IMR-90 (cell line): ENCODE measurements at regions not wholly inside any gene's neighbourhood (a gene's known extent, or its start where the extent isn't known, plus 50 kb on each side); places are given as distances from the start of the nearest gene placed in this dataset.

Experiments used
- ATAC-seq: fragments of 200-7000 bp; cut with Tn5 transposase; 2 replicates; pipeline ENCODE4 v1.9.1; 2020; ENCODE audit warnings: low read depth, mild to moderate bottlenecking, moderate library complexity
- BruUV-seq: library from RNA; stranded (reverse); fragments of 400-500 nt; replicated peaks from 2 replicates; lab custom pipeline; 2021; lab: Mats Ljungman, UMichigan
- CTCF ChIA-PET: fragments of 300-600 bp; formaldehyde crosslinking; extraction: SDS; loops from one replicate; lab custom pipeline; 2021; ENCODE audit warnings: antibody characterized with exemption; lab: Yijun Ruan, JAX
- POLR2A ChIA-PET: fragments of 300-600 bp; sonication (Branson Sonifier 250); formaldehyde crosslinking; loops from one replicate; lab custom pipeline; 2022; ENCODE audit warnings: antibody characterized with exemption; ENCODE audit not compliant: unreplicated experiment; lab: Charles Lee
- DNase-seq: peaks from one replicate; pipeline ENCODE4 v3.0.0; 2013
- H2AFZ ChIP-seq: replicated peaks from 2 replicates; pipeline ENCODE3; 2013; ENCODE audit warnings: low read length, mild to moderate bottlenecking; ENCODE audit not compliant: poor library complexity
- H2AK5ac ChIP-seq: 2 replicates; pipeline ENCODE4 v1.6.1; 2013; ENCODE audit warnings: low read depth, low read length, inconsistent platforms
- H2AK9ac ChIP-seq: replicated peaks from 2 replicates; pipeline ENCODE3; 2013; ENCODE audit warnings: mild to moderate bottlenecking, low read depth, low read length, moderate library complexity; ENCODE audit not compliant: poor library complexity
- H2BK120ac ChIP-seq: 2 replicates; pipeline ENCODE4 v1.6.1; 2013; ENCODE audit warnings: low read depth, low read length, inconsistent platforms
- H2BK15ac ChIP-seq: 3 replicates; pipeline ENCODE4 v1.6.1; 2013; ENCODE audit warnings: low read depth, low read length, inconsistent platforms
- H2BK20ac ChIP-seq: 2 replicates; pipeline ENCODE4 v1.6.1; 2013; ENCODE audit warnings: low read depth, mild to moderate bottlenecking, inconsistent platforms, low read length, moderate library complexity
- H2BK5ac ChIP-seq: 2 replicates; pipeline ENCODE4 v1.6.1; 2013; ENCODE audit warnings: mild to moderate bottlenecking, low read depth, low read length, inconsistent platforms; ENCODE audit not compliant: poor library complexity, severe bottlenecking
- H3K14ac ChIP-seq: replicated peaks from 2 replicates; pipeline ENCODE4 v1.6.1; 2013; ENCODE audit warnings: low read depth, low read length, inconsistent platforms
- H3K18ac ChIP-seq: 2 replicates; pipeline ENCODE4 v1.6.1; 2013; ENCODE audit warnings: low read depth, low read length, control low read depth
- H3K23ac ChIP-seq: 2 replicates; pipeline ENCODE4 v1.6.1; 2013; ENCODE audit warnings: low read depth, low read length, inconsistent platforms
- H3K27ac ChIP-seq: 2 replicates; pipeline ENCODE4 v1.5.1; 2013; ENCODE audit warnings: mild to moderate bottlenecking, control low read depth, low read length; ENCODE audit not compliant: insufficient read depth
- H3K27me3 ChIP-seq: 2 replicates; pipeline ENCODE4 v1.6.1; 2013; ENCODE audit warnings: low read length; ENCODE audit not compliant: control insufficient read depth, insufficient read depth
- H3K36me3 ChIP-seq: 2 replicates; pipeline ENCODE4 v1.6.1; 2013; ENCODE audit warnings: low read length, mixed read lengths; ENCODE audit not compliant: control insufficient read depth, insufficient read depth
- H3K4ac ChIP-seq: 2 replicates; pipeline ENCODE4 v1.6.1; 2013; ENCODE audit warnings: low read depth, low read length, inconsistent platforms
- H3K4me1 ChIP-seq: 2 replicates; pipeline ENCODE4 v1.6.1; 2013; ENCODE audit warnings: low read length, mixed read lengths; ENCODE audit not compliant: control insufficient read depth, insufficient read depth
- H3K4me2 ChIP-seq: 2 replicates; pipeline ENCODE4 v1.6.1; 2013; ENCODE audit warnings: low read depth, mild to moderate bottlenecking, control low read depth, low read length, moderate library complexity
- H3K4me3 ChIP-seq: 2 replicates; pipeline ENCODE4 v1.5.1; 2013; ENCODE audit warnings: low read depth, mild to moderate bottlenecking, control low read depth, low read length, moderate library complexity; ENCODE audit not compliant: insufficient read depth
- H3K56ac ChIP-seq: 2 replicates; pipeline ENCODE4 v1.6.1; 2013; ENCODE audit warnings: low read length, inconsistent platforms; ENCODE audit not compliant: insufficient read depth; ENCODE audit errors: extremely low read depth
- H3K79me1 ChIP-seq, 2 experiments: 2 replicates each; pipeline ENCODE4 v1.6.1; 2013; ENCODE audit warnings: low read length in 2 of 2, inconsistent platforms in 1 of 2, low read depth in 1 of 2
- H3K9ac ChIP-seq: 2 replicates; pipeline ENCODE4 v1.6.1; 2013; ENCODE audit warnings: low read depth, low read length, control low read depth
- H3K9me1 ChIP-seq: 2 replicates; pipeline ENCODE4 v1.6.1; 2013; ENCODE audit warnings: low read length, inconsistent platforms; ENCODE audit not compliant: insufficient read depth
- H3K9me3 ChIP-seq: 2 replicates; pipeline ENCODE4 v1.6.1; 2013; ENCODE audit warnings: low read length; ENCODE audit not compliant: control insufficient read depth, insufficient read depth
- H4K20me1 ChIP-seq: 2 replicates; pipeline ENCODE4 v1.6.1; 2013; ENCODE audit warnings: low read length, inconsistent platforms; ENCODE audit not compliant: insufficient read depth
- H4K5ac ChIP-seq: 2 replicates; pipeline ENCODE4 v1.6.1; 2013; ENCODE audit warnings: mild to moderate bottlenecking, low read depth, low read length, control low read depth
- H4K8ac ChIP-seq, 2 experiments: 2 replicates each; pipeline ENCODE4 v1.6.1; 2013; ENCODE audit warnings: low read depth in 2 of 2, low read length in 2 of 2, control low read depth in 1 of 2, inconsistent platforms in 1 of 2
- H4K91ac ChIP-seq: 2 replicates; pipeline ENCODE4 v1.6.1; 2013; ENCODE audit warnings: low read depth, low read length, inconsistent platforms; ENCODE audit not compliant: insufficient read depth
- BHLHE40 ChIP-seq: fragments of 150-350 bp; IDR thresholded peaks from 2 replicates; pipeline ENCODE4 v1.6.1; 2016; ENCODE audit warnings: mild to moderate bottlenecking, low read depth, low read length
- CHD1 ChIP-seq: IDR thresholded peaks from 2 replicates; pipeline ENCODE4 v1.6.1; 2012; ENCODE audit warnings: low read depth, low read length, improper control_type of control experiment
- CTCF ChIP-seq: conservative IDR thresholded peaks from 2 replicates; pipeline ENCODE4 v1.5.1; 2012; ENCODE audit warnings: mild to moderate bottlenecking, low read depth, low read length, improper control_type of control experiment
- ELK1 ChIP-seq: fragments of 150-350 bp; IDR thresholded peaks from 2 replicates; pipeline ENCODE4 v1.6.1; 2016; ENCODE audit warnings: low read depth, mild to moderate bottlenecking, low read length, moderate library complexity, borderline replicate concordance
- FOS ChIP-seq: fragments of 150-350 bp; IDR thresholded peaks from 2 replicates; pipeline ENCODE4 v1.6.1; 2016; ENCODE audit warnings: low read depth, low read length
- MAFK ChIP-seq: IDR thresholded peaks from 2 replicates; pipeline ENCODE4 v1.6.1; 2012; ENCODE audit warnings: low read depth, low read length, improper control_type of control experiment
- MAZ ChIP-seq: IDR thresholded peaks from 2 replicates; pipeline ENCODE4 v1.6.1; 2012; ENCODE audit warnings: low read depth, mild to moderate bottlenecking, low read length, improper control_type of control experiment, moderate library complexity, borderline replicate concordance
- NFE2L2 ChIP-seq: fragments of 150-350 bp; IDR thresholded peaks from 2 replicates; pipeline ENCODE4 v1.6.1; 2016; ENCODE audit warnings: low read depth, mild to moderate bottlenecking, low read length
- RAD21 ChIP-seq: IDR thresholded peaks from 2 replicates; pipeline ENCODE4 v1.6.1; 2012; ENCODE audit warnings: low read length, improper control_type of control experiment
- RCOR1 ChIP-seq: IDR thresholded peaks from 2 replicates; pipeline ENCODE4 v1.6.1; 2012; ENCODE audit warnings: mild to moderate bottlenecking, low read length, improper control_type of control experiment; ENCODE audit not compliant: insufficient replicate concordance
- RFX5 ChIP-seq: IDR thresholded peaks from 2 replicates; pipeline ENCODE4 v1.8.0; 2012; ENCODE audit warnings: low read depth, mild to moderate bottlenecking, low read length, moderate library complexity
- USF2 ChIP-seq: fragments of 150-350 bp; IDR thresholded peaks from 2 replicates; pipeline ENCODE4 v1.6.1; 2017; ENCODE audit warnings: mild to moderate bottlenecking, antibody characterized with exemption, low read length, low read depth
- WGBS, 2 experiments: methylation state at CpG; one replicate each; pipeline versions ENCODE4 v1.1.5 to v1.1.7; 2013; ENCODE audit warnings: missing lambda C conversion rate in 2 of 2; ENCODE audit not compliant: insufficient read length in 1 of 2; ENCODE audit errors: extremely low coverage in 2 of 2; 5-methylcytosine and 5-hydroxymethylcytosine counted together
- dilution Hi-C: fragments of 300-500 bp; cut with HindIII; formaldehyde crosslinking; loops from one replicate; pipeline ENCODE4 v1.14.3; 2018; ENCODE audit warnings: low sequenced_read_pairs; ENCODE audit not compliant: unreplicated experiment
- in situ Hi-C: fragments of 300-500 bp; cut with MboI; formaldehyde crosslinking; loops from 3 replicates; pipeline ENCODE4 v1.14.3; 2019; ENCODE audit warnings: low sequenced_read_pairs, inconsistent platforms, mixed read lengths
- intact Hi-C: fragments of 100-400 bp; cut with micrococcal nuclease; formaldehyde crosslinking; loops from 2 replicates; pipeline ENCODE4 v1.10.0; 2022

- DNase-seq (peak; percentile 6), ATAC-seq (no peak)
- Histone ChIP-seq H2BK15ac (no peak overlapping the region), H3K9me1 (no peaks in the 10 kb centered on the region), H3K4me3 (no peak overlapping the region), H3K9ac (no peak overlapping the region), H3K36me3 (no peaks in the 10 kb centered on the region), H3K14ac (no peak overlapping the region), H3K23ac (no peak overlapping the region), H4K5ac (no peak overlapping the region), H4K20me1 (no peaks in the 10 kb centered on the region), H3K9me3 (peaks cover 6% of the 10 kb centered on the region), H2BK20ac (no peak overlapping the region), H4K91ac (no peak overlapping the region), H2AK5ac (no peak overlapping the region), H2AK9ac (no peak overlapping the region), H3K4ac (no peak overlapping the region), H3K79me1 (no peaks in the 10 kb centered on the region), H3K56ac (no peak overlapping the region), H3K4me1 (no peaks in the 10 kb centered on the region), H3K27ac (no peak overlapping the region), H3K4me2 (no peak overlapping the region), H4K8ac (no peak overlapping the region), H3K18ac (no peak overlapping the region), H3K27me3 (no peaks in the 10 kb centered on the region), H2BK5ac (no peak overlapping the region), H2AFZ (no peak overlapping the region), H2BK120ac (no peak overlapping the region)
- ChIA-PET CTCF (interaction anchor here (1.1 kb wide), 1 partner anchor 11 kb away, joined by 3 read pairs; no protein-coding TSS in a partner anchor), POLR2A (no interaction called here)
- TF ChIP-seq MAZ (no peak), FOS (no peak), CTCF (no peak), ELK1 (no peak), RFX5 (no peak), CHD1 (no peak), BHLHE40 (no peak), MAFK (no peak), RCOR1 (no peak), RAD21 (no peak), NFE2L2 (no peak), USF2 (no peak)
- intact Hi-C loops (no loop called here), in situ Hi-C loops (no loop called here), dilution Hi-C loops (no loop called here)
- no CpG with 5 or more reads among the region's 3 CpGs for WGBS, 2 experiments
- BruUV-seq = no TSS peak
Measured at GRCh38 chr16:52837251-52837650, 215.4 kb downstream of the CHD9NB start.
